ENCODE measurements at regions not wholly inside any gene's neighbourhood (a gene's known extent, or its start where the extent isn't known, plus 50 kb on each side); places are given as distances from the start of the nearest gene placed in this dataset.

- no peak for TF ChIP-seq SAP30 (IDR thresholded peaks at IDR 0.05; ENCODE audit: borderline replicate concordance, insufficient read depth, low read depth, low read length, poor library complexity, severe bottlenecking)
- TF ChIP-seq SMAD3 (CRISPR knock-in tag; conservative IDR thresholded peaks at IDR 0.05) = no peak
Observed at GRCh38 chr15:61331019-61331418, 101.9 kb upstream of the RORA start (continued).

DNA sequence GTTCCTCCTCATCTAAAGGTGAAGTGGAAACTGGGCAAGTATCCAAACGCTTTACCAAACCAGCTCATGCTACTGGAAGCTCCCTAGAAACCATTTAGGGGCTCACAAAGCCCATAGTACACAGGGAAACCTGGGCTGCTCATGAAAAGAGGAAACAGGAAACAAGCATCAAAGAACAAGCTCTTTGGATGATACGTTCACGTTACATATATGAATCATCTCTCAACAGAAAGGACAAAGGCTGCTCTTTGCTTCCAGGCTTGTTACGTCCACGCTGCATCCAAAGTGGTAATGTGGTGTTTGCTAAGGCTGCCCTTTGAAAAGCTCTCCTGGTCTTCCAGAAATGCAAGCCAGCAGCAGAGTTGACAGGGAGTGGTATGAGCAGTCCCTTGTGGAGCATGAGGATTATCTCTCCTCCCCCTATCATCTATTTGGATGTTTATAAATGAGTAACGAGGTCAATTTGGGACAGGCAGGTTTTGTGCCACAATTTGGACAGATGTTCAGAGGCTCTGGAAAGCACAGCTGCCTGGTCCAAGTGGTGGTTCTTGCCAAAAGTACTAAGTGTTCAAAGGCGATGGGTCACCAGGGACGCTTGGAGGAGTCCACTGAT, 98.0 kb upstream of the RORA start:
- Histone ChIP-seq H3K27ac (ENCODE audit: extremely low read depth, low read depth, low read length) (no peak overlapping the region), H3K4me1 (replicated peaks in 1 of 2; ENCODE audit: control insufficient read depth in 2 of 2, insufficient read depth in 2 of 2, low read length in 2 of 2) (no peaks in the 10 kb centered on the region), H3K9me3 (replicated peaks; ENCODE audit: control insufficient read depth, insufficient read depth, low read depth, low read length) (no peaks in the 10 kb centered on the region), H3K4me3 (no peak overlapping the region), H3K9ac (ENCODE audit: insufficient read depth in 1 of 2, low read depth in 2 of 2, low read length in 2 of 2) (no peak overlapping the region), H3K79me2 (ENCODE audit: control insufficient read depth, insufficient read depth, low read length) (no peaks in the 10 kb centered on the region), H2AFZ (ENCODE audit: low read depth, low read length) (no peak overlapping the region), H3K36me3 (ENCODE audit: control insufficient read depth, insufficient read depth, low read length) (no peaks in the 10 kb centered on the region), H3K9me1 (ENCODE audit: control insufficient read depth, insufficient read depth, low read length) (no peaks in the 10 kb centered on the region), H4K20me1 (replicated peaks; ENCODE audit: control insufficient read depth, insufficient read depth, low read length) (no peaks in the 10 kb centered on the region), H3K4me2 (ENCODE audit: insufficient read depth, low read length) (no peak overlapping the region), H3K27me3 (ENCODE audit: control insufficient read depth in 2 of 2, insufficient read depth in 2 of 2, low read length in 2 of 2) (no peaks in the 10 kb centered on the region)
- 0% methylated on average over 8 of the region's 8 CpGs for WGBS (ENCODE audit: insufficient coverage, low coverage, missing lambda C conversion rate)
- intact Hi-C loops (cut with micrococcal nuclease) (no loop called here), in situ Hi-C loops (cut with MboI) (no loop called here)
- POLR2A ChIA-PET = no interaction called here
- CTCF ChIA-PET (ENCODE audit: low intra/inter-chr PET ratio) = no interaction called here
- no peak for DNase-seq (ENCODE audit: extremely low read depth in 1 of 4, low spot score in 3 of 4)
- no peak for ATAC-seq
- BruUV-seq (replicated peaks) = no TSS peak
- no peak for FAIRE-seq
- TF ChIP-seq KLF16 (IDR thresholded peaks at IDR 0.05) = no peak
- no peak for TF ChIP-seq ZBED1 (IDR thresholded peaks at IDR 0.05)
- TF ChIP-seq HNRNPLL (IDR thresholded peaks at IDR 0.05; ENCODE audit: low read depth, low read length, poor library complexity, severe bottlenecking) = no peak
- no peak for TF ChIP-seq ZNF707 (CRISPR knock-in tag; conservative IDR thresholded peaks at IDR 0.05)
- TF ChIP-seq ZNF511 (CRISPR knock-in tag; IDR thresholded peaks at IDR 0.05) = no peak
- no peak for TF ChIP-seq ARHGAP35 (IDR thresholded peaks at IDR 0.05; ENCODE audit: partially characterized antibody)
- no peak for TF ChIP-seq ZNF134 (CRISPR knock-in tag; conservative IDR thresholded peaks at IDR 0.05)
- no peak for TF ChIP-seq RAD51 (IDR thresholded peaks at IDR 0.05; ENCODE audit: borderline replicate concordance, low read depth)
- no peak for TF ChIP-seq RREB1 (CRISPR knock-in tag; IDR thresholded peaks at IDR 0.05)
- TF ChIP-seq THRAP3 (IDR thresholded peaks at IDR 0.05; ENCODE audit: borderline replicate concordance) = no peak
- TF ChIP-seq SRSF7 (optimal IDR thresholded peaks at IDR 0.05; ENCODE audit: low read depth, low read length) = no peak
- TF ChIP-seq ZSCAN32 (CRISPR knock-in tag; IDR thresholded peaks at IDR 0.05) = no peak
- TF ChIP-seq SRF (CRISPR knock-in tag; IDR thresholded peaks at IDR 0.05) = no peak
- TF ChIP-seq ARNT (IDR thresholded peaks at IDR 0.05) = no peak
- no peak for TF ChIP-seq ZNF184 (CRISPR knock-in tag; IDR thresholded peaks at IDR 0.05)
- TF ChIP-seq MAFF (IDR thresholded peaks at IDR 0.05; ENCODE audit: low read length) = no peak

Data from K562 (cell line).